Renal pelvis (tissue), 1 donor: ENCODE measurements at regions not wholly inside any gene's neighbourhood (a gene's known extent, or its start where the extent isn't known, plus 50 kb on each side); places are given as distances from the start of the nearest gene placed in this dataset.
"Not testable (repeated sequence)": the region's sequence is repeated elsewhere in the genome, so short reads cannot be mapped to it uniquely, and the experiment has no call there.

Source experiments
- DNase-seq: peaks from one replicate; pipeline ENCODE4 v3.0.0-alpha.2; 2013

DNA sequence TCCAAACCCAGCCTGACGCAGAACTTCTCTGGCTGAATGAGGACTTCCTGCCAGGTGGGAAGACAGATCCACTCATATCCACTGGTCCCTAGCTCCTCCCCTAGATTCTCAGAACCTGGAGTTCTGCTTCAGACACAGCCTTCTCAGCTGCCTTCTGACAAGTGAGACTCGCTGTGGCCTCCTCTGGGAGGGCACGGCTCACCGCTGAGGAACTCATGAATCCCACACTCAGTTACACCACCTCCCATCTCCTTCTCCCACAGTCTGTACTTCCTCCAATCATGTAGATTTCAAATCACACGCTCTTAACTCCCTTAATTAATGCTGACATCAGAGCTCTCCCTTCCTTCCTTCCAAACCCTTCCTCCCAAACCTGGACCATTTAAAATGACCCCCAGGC, 86.4 kb upstream of the TMEM45B start:
- no peak for DNase-seq

DNA sequence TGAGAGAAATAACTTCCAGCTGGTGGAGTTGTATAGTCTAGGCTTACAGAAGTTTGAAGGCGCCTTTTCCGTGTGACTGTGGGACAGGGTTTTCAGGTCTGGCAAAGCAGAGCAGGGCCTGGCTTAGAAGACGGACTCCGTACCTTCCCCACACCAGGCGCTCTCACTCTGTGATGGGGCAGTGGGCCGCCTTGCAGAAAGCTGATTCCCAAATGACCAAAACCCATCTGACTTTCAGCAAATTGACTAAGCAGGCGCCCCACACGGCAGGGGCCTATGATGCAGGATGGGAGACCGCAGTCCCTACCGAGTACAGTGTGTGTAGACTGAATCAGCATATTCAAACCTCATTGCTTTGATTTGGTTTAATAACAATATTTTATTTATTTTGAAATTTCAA, 85.8 kb upstream of the TMEM45B start:
- DNase-seq = no peak

DNA sequence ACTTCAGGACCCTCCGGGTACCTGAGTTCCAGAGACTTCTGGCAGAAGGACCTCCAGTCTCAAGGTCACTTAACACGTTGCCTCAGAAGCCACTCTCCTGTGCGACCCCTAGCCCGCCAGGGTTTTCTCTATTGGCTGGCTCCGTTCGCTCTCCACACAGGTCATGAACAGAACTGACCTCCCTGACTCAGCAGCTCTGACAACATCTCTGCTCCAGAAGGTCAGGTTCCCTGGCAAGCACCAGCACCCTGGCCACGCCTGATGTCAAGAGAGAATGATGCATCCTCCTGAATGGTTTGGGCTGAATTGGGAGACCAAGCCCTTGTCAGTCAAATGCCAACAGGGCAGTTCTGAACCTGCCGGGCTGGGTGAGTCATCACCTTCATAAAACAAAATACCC, 84.3 kb upstream of the TMEM45B start:
- no peak for DNase-seq

DNA sequence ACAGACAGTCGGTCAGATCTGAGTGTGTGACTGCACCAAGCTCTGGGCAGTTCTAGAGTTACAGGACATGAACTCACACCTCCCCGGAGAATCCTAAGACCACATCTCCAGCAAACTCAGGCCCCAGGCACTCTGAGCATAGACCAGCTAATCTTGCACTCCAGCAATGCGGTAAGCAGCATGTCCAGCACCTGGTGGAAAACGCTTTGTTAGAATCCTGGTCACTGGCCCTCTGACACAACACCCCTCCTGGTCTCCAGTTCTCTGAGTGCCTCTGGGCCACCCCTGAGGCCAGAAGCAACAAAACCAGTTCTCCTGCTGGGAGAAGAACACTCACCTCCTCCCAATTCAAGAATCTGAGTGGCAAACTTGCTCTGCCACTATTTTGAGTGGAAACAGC, 82.7 kb upstream of the TMEM45B start:
- no peak for DNase-seq

DNA sequence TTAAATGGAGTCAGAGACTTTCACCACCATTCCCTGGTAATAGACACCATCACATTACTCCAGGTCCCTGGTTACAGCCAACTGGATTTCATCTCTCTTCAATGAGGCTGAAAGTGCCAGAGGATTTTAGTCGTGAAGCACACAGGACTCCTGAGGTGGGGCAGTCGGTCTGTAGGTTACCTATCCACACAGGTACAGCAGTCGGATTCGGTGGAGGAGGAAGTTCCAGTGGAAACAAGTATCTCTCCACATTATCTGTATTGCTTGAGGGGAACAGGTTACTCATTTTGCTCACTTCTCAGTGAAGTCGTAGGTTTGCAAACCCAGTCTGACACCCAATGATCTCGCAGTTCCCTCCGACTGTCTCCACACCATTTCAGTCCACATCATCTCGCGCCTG, 82.3 kb upstream of the TMEM45B start:
- no peak for DNase-seq

DNA sequence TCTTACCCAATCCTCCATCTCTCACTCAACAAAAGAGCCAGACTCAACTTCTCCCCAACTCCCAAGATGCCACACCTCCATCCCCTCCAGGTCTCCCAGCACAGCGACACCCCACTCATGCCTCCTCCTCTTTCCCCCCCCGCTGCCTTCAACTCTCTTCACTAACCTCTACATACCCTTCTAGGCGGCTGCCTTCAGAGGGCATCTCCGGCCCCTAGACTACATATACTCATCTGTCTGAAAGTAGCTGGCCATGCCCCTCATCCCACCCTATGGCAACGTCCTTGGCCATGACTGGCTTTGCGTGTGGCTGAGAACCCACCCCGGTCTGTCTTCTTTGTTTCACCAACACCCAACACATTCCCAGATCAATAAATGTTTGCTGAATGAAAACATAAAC, 81.7 kb upstream of the TMEM45B start:
- no peak for DNase-seq

DNA sequence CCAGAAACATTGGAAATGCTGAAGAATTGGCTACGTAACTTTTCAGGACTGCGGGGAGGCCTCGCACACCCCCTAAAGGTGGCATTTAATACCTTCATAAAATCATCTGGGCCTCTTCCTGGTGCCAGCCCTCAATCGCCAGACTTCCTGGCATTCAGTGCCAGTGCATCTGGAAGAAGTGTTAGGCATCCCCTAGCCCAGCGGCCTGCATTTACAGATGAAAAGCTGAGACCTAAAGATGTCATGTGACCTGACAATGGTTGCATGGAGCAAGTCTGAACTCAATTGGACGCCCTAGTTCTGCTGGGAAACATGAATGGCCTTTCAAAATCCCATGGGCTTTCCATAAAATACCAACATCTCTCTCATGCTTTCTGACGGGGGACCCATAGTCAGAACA, 81.0 kb upstream of the TMEM45B start:
- DNase-seq = no peak

DNA sequence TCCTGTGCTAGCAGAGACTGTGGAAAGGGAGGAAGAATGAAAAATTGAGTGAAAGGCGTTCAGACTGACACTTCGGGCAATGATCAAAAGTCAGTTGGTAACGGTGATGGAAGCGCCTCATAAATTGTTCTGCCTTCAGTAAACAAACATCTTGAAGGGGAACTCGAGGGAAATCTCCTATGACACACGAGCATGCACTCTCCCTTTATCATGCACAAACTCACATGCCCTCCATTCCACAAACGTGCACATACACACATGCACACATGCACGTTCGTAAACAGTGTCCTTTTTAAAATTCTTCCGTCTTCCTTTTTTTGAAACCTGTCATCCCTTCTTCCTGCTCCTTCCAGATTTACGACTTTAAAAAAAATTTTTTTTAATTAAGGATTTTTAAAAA, 77.8 kb upstream of the TMEM45B start:
- no peak for DNase-seq

DNA sequence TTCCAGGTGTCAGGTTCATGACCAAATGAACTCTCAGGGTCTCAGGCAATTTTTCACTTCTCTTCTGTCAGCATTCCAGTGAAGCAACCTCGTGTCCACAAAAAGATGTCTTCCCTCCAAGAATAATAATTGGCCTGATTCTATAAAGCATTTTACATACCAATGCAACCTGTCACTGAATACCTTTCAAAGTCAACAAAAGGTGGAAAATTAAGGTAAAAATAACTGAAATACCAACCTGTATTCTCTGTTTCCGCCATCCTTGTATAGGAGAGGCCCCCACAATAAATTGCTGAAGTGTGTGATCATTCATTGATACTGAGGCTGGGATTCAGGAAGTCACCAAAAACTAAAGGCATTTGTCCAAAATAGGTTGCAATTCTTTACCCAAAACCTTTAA, 77.4 kb upstream of the TMEM45B start:
- DNase-seq = no peak

DNA sequence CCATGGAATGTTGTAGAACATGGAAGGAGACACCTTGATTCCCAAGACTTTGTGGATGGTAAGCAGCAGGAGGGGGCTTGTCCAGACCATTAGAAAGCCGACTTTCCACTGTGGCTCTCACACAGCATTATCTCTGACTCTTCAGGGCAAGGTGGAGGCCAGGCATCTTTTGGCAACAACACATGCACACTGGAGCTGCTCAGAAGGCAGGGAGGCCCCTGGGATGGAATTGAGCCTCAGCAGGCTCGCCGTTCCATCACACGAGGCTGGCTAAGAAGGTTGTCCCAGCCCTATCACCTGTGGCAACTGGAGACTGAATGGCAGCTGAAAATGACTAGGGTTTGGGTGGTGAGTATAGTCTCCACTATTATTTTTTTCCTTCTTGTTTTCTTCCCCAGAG, 76.3 kb upstream of the TMEM45B start:
- DNase-seq = no peak

DNA sequence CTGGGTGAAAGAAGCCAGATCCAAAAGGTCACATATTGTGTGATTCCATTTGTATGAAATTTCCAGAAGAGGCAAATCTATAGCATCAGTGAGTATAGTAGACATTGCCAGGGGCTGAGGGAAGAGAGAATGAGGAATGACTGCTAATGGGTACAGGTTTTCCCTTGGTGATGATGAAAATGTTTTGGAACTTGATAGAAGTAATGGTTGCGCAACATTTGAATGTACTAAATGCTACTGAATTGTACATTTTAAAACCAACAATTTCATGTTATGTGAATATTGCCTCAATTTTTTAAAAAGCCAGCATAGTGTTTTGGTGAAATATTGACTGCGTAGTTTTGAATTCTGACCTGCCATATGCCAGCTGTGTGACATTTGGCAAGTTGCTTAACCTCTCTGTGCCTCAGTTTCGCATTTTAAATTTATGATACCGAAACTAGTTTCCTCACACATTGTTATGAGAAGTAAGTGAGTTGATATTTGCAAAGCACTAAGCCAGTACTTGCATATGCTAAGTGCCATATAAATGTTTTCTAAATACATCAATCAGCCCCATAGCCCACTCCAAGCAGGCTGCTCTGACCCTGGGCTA, 75.4 kb upstream of the TMEM45B start:
- no peak for DNase-seq

DNA sequence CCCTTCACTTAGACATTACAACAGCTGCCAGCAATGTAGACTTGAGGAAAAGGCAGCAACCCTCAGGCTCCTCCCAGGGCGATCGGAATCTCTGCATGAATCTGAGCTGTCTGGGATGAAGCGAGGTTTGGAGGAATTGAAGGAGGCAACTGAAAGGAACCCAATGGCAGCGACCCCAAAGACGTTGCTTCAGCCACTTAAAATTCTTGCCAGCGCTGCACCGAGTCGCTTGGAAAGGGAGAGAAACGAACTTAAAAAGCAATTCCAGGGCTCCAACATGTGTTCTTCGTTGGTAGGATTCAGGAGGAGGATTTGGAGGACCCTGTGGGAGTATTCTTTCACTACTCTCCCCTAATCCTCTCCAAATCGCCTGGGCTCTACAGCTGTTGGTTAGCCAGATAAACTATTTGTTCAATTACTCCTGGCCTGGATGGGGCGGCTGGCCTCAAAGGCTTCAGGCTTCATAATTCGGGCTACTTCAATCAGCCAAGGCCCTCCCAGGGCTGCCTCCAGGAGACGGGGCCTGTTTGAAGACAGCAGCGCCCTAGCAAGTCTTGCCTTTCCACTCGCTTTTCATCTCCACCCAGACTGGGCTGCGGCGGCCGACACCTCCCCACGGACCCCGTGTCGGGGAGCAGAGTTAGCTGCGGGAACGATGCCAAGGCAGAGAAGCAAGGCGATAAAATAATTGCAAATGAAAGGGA, 72.4 kb upstream of the TMEM45B start:
- no peak for DNase-seq

DNA sequence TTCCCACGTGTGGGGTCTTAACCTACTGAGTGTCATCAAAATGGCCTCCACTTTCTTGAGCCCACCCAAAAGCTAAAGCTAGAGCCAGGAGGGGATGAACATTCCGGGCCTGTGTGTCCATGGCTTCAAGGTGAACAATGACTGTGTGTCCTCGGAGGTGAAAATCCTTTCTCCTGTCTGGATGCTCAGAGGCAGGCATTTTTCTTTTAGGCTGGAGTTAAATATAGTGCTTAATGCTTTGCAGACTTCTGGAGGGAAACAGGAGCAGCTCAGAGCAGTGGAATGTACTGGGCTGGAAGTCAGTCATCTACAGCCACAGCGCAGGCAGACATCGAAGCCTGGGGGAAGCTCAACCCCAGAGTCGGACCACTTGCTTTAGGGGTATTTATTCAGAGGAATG, 68.6 kb upstream of the TMEM45B start:
- no peak for DNase-seq

DNA sequence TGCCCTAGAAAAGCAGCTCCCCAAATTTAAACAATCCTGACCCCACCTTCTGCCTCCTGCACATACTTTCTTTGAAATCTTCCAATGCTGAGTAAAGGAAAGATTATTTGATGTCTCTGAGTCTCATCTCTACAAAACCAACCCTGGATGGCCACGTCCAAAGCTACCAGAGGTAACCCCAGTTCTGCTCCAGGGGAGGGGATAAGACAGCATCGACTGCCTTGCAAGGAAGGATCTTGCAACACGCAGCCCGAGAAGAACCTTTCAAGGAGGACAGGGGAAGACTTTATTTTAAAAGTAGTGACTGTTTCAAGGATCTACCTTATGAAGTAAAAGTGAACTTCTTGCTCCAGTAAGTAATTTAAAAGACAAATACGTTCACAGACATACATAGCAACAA, 66.5 kb upstream of the TMEM45B start:
- no peak for DNase-seq

DNA sequence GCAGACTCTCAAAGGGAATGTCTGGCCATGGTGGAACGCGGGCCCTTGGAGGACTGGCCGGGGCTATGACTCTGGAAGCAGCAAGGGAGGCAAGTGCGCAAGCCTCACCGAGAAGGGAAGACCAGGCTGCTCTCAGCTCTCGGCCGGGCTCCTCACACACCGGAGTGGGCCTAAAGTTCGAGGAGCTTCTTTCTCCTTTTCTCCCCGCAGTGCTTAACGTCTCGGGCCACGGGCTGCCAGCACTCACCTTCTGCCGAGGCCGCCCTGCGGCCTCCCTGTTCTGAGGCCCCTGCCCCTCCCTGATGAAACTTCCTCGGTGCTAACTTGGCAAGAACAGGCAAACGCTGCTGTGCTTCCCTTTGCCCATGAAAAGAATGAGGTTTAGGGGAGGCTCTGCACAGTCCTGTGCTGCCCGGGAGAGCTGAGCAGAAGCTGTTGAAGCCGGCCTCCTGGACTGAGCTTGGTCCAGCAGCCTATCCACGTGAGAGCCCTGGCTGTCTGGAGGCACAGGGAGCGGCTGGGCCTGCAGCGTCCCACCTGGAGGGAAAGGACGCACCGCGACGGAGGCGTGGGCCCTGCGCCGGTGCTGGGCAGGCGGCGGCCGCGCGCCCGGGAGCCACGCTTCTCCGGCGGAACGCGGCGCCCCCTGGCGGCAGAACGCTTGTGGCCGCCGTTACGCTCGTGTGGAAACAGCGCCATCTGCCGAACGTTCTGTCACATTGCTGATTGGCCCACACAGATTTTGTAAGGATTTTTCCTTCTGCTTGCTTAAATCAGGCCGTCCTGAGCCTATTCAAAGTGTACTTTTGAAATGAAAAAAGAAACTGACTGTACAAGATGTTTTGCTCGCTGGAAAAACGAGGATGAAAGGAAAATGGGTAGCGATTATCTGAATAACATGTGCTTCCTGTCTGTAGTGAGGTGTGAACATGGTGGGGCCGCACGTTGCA, 65.0 kb upstream of the TMEM45B start:
- DNase-seq = peak; percentile 59

DNA sequence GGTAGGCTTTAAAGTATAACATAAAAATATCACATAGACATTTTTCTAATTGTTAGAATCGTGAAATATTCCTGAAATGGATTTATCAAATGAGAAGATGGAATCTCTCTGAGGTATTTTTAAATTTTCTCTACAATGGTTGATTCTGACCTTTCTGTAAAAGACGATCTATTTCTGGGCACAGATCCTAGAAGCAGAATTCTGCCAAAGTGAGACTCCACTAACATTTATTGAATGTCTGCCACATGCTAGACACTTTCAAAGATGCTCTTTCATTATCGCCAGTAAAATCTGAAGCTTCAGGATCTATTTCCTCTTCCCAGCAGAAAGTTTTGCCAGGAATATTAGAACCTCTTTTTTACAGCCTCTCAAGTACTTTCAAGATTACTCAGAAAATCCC, 64.1 kb upstream of the TMEM45B start:
- DNase-seq = no peak

DNA sequence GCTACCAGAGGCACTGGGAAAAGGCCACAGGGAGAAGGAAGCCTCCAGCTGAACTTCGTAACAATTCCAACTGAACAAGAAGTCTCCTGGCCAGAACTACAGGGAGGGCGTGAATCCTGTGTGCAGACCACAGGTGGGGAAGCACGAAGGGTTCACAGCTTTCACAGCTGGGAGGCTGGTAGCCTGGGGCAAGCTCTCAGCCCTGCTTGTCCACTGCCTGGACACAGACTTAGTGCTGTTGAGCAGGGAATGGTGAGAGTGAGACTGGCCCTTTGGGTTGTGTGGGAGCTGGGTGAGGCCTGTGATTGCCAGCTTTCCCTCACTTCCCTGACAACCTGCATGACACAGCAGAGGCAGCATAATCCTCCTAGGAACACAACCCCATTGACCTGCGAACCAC, 52.1 kb upstream of the TMEM45B start:
- not testable (repeated sequence) for DNase-seq

DNA sequence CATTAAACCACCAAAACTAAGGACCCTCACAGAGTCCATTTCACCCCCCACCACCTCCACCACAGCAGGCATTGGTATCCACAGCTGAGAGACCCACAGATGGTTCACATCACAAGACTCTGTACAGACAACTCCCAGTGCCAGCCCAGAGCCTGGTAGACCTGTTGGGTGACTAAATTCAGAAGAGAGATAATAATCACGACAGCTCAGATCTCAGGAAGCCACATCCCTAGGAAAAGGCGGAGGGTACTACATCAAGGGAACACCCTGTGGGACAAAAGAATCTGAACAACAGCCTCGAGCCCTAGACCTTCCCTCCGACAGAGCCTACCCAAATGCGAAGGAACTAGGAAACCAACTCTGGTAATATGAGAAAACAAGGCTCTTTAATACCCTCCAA, 51.4 kb upstream of the TMEM45B start:
- DNase-seq = not testable (repeated sequence)
